Erythroblast (primary cell): ENCODE measurements at regions not wholly inside any gene's neighbourhood (a gene's known extent, or its start where the extent isn't known, plus 50 kb on each side); places are given as distances from the start of the nearest gene placed in this dataset.
"Not testable (repeated sequence)": the region's sequence is repeated elsewhere in the genome, so short reads cannot be mapped to it uniquely, and the experiment has no call there.

ENCODE experiments used
- DNase-seq, 2 experiments: peaks; one replicate each; lab custom pipeline; 2025; lab: John Stamatoyannopoulos, UW
- GATA1 ChIP-seq: IDR thresholded peaks from 2 replicates; pipeline ENCODE4 v1.6.1; 2011; ENCODE audit warnings: low read depth, mild to moderate bottlenecking, control low read depth, low read length, moderate library complexity
- POLR2A ChIP-seq: IDR thresholded peaks from 2 replicates; pipeline ENCODE4 v1.6.1; 2011; ENCODE audit warnings: mild to moderate bottlenecking, low read length

DNA sequence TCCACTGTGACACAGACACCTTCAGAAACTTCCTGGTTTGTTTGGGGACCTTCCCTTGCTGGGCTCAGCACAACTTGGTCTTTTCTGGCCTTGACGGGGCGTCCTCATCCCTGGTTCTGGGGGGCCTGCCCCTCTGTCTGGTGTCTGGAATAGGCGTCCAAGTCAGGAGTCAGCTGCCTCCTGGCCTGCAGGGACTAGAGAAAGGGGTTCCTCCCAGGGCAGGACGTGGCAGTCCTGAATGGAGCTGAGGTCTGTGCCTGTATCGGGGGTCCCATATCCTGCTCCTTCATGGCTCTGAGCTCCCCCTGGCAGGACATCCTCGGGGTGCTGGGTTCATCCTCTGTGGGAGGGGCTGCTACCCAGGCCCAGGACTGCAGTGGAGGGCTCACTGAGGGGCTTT is 384.0 kb downstream of the TMEM121 start:
- no peak for DNase-seq
- no peak for TF ChIP-seq POLR2A
- TF ChIP-seq GATA1: no peak

DNA sequence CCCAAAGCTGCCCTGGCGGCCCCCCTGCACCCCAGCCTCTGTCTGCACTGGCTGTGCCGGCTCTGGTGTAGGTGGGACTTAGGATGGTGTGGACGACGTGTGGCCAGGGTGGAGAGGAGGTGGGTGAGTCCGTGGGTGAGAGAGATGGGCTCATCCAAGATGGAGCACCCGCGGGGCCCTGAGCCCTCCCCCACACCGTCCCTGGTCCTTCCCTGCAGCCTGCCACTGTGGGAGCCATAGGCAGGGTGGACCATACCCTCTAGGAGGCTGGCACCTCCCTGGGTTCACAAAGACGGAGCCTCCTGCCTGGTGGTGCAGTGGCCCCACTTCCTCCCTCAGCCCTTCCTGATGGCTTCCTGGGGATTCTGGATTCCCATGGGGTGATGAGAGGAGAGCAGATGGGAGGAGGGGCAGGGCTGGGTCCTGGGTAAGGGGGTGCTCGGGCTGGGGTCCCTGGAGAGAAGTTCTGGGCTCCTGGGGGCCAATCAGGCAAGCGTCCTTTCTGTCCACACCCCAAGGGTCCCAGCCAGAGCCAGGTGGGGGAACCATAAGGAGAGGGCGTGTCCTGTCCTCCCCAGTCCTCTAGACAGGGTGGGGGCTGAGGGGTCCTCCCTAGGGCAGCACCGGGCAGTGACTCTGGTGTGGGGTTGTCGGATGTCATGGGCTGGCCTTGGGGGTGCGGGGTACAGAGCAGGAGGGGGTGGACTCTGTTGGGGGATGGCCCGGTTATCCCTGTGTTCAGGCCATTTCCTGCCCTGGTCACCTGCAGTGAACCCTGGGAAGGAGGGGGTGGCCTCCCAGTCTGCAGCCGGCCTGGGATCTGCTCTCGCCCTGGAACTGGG is 384.8 kb downstream of the TMEM121 start:
- TF ChIP-seq POLR2A (no peak), GATA1 (no peak)
- DNase-seq: no peak

DNA sequence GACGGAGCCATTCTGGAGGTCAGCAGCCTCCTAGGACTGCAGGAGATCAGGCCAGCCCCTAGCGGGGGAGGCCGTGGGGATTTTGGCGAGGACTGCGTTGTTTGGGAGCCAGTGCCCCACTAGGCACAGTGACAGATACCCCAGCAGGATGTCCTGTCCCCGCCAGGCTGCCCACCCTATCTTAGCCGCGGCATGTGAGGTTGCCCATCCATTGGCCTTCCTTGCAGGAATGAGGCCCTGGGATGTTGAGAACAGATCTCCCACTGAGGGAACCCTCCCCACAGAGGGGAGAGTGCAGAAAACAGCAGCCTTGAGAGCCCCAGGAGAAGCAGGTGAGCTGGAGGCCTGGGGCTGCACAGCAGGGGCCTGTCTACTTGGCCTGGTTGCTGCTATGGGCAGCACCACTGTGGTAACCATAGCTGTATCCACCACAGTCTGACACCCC is 385.5 kb downstream of the TMEM121 start:
- not testable (repeated sequence) for DNase-seq

DNA sequence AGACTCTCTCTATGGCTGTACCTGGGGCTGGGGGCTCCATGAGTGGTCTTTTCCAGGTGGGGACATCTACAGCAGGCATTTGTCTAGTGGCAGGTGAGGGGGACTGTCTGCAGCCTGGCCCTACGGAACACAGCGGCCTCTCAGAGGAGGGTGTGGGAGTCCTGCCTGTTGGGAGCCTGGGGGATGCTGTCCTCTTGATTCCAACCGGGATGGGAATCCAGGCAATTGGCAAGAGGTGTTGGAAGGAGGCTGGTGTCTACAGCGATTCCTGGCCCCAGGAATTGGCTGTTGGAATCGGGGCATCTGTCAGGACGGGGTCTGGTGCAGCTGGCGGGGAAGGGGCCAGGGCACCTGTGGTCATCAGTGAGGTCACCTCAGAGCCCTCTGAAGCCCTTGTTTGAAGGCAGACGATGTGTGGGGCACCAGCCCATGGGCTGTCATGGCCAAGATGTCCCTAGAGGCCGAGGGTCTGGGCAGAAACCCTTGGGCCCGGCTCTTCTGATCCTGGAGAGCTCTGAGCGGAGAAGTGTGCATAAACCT is 386.3 kb downstream of the TMEM121 start:
- TF ChIP-seq GATA1 (no peak), POLR2A (no peak)
- DNase-seq: no peak

DNA sequence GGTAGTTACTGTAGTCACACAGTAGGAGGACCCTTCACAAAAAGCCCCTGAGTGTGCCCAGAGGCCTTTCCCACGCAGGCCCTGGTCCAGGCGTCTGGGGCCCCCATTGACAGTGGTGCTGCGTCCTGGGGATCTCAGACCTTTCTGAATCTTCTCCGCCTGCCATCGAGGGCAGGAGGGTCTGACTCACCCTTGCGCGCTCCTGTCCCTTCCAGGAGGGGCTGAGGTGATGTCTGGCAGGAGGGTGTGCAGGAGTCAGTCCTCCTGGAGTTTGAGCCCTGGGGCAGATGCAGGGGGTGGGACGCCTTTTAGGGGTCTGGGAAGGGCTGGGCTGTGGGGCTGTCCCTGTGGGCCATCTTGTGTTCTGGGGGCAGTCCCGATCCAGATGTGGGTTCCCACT is 386.8 kb downstream of the TMEM121 start:
- TF ChIP-seq POLR2A (no peak), GATA1 (no peak)
- DNase-seq: no peak

DNA sequence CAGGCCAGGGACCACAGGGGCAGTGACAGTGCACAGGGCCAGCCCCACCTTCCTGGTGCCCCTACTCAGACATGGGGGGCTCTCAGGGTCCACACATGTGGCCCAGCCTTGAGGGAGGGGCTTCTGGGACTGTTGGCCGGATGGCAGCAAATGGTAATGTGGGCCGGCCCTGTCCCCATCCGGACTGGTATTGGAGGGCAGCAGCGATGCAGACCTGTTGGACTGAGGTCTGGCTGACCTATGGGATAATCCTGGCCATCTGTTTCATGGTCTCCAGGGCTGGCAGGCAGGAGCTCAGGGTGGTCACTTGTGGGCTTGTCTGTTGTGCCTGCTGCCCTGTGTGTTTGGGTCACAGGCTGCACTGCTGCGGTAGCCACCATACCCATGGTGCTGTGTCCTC is 387.5 kb downstream of the TMEM121 start:
- no peak for DNase-seq
- TF ChIP-seq GATA1: no peak
- TF ChIP-seq POLR2A: no peak

DNA sequence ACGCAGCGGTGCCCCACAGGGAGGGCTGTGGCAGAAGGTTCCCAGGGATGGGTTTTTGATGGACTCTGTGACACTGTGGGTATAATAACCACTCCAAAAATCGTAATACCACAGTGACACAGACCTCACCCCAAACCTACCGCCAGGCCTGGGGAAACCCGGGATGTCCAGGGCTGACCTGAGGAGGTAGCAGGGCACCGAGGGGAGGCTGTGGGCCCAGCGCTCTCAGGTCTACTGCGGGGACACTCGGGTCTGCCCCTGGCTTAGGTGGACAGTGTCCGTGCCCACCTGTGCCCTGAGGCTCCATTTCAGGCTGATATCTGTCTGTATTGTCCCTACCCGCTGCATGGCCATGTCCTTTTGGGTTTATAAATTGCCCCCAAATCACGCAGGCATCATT is 387.9 kb downstream of the TMEM121 start:
- DNase-seq: not testable (repeated sequence)

DNA sequence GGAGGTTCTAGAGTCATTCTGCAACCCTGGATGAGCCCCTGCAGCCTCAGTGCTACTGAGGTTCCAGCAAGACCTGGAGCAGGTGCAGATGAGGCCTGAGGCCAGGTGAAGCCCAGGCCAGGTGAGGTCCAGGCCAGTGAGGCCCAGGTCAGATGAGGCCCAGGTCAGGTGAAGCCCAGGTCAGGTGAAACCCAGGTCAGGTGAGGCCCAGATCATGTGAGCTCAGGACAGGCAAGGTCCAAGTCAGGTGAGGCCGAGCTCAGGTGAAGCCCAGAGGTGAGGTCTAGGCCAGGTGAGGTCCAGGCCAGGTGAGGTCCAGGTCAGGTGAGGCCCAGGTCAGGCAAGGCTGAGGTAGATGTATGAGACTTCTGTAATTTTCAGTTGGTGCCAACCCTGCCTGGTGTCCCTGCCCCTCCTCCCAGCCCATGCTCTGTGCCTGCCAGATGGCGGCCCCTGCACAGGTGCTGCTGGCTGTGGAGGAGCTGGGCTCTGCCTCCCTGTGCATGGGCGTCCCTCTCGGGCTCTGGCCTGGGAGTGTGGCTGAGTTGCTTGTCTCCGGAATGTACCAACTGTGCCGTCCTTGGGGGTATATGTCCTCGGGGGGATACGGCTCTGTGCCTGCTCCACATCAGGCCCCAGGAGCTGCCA is 388.5 kb downstream of the TMEM121 start:
- no peak for TF ChIP-seq POLR2A
- no peak for TF ChIP-seq GATA1
- no peak for DNase-seq

DNA sequence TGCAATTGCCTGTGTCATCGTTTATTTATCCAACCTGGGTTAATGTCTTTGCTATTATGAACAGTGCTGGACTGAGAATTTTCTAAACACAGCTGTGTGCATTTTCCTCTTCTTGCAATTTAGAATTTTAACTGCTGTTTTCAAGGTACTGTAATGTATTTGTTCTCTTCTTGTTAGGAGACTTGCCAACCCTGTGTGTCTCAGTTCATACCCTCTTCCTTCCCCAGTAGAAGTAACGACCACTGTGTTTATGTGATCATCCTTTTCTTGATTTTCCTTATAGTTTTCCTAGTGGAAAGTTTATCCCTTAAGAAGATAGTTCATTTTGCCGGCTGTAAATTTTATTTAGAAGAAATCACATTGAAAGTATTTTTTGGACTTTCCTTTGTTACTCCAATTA is 389.2 kb downstream of the TMEM121 start:
- not testable (repeated sequence) for DNase-seq

DNA sequence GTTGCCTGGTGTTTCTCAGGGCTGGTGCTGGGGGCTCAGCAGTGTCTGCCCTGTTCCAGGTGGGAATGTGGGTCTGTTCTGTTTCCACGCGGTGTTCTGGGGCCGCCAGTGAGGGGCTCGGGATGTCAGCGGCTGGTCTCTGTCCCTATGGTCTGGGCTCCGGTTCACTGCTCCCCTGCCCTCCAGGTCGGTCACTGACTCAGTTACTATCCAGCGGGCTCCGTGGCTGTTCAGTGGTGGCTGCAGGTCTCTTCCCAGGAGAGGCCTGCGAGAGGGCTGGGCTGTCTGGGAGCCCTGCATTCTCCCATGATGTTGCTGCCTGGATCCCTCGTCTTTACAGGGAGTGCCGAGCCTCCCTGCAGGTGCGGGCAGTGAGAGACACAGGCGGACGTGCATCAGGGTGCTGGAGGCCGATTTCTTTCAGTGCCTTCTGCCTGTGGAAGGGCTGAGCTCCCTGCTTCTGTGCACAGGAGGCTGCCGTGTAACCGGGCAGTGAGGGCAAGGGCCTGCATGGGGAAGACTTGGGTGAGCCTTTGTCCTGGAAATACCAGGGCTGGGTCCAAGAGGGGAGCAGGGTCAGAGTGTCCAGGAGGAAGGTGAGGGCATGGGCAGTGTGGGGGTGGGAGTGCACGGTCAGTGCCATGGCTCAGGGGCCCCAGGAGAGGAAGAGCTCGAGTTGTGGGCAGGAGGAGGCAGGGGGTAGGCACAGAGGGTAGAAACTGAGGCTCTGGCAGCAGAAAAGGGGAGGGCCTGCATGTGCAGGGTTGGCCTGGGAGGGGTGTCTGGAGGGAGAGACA is 391.0 kb downstream of the TMEM121 start:
- DNase-seq: not testable (repeated sequence)

DNA sequence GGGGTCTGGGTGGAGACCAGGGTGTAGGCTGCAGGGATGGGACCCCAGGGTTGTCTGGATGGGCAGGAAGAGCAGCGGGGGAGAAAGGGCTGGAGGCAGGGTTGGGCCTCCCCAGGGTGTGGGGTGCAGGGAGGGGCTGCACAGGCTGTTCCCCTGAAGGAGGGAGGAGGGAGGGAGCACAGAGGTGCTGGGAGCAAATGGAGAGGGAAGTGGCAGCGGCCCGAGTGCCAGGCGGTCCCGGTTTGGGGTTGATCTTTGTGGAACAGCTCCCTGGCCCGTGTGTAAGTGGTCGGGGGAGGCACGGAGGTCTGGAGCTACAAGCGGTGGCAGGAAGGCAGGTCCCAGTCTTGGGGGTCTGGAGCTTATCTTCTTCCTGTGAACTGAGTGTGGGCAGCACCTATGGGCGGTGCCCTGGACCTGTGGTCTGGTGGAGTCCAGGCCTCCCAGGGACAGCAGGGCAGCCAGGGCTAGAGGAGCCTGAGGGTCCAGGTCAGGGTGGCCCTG is 391.6 kb downstream of the TMEM121 start:
- no peak for DNase-seq
- no peak for TF ChIP-seq POLR2A
- TF ChIP-seq GATA1: no peak

DNA sequence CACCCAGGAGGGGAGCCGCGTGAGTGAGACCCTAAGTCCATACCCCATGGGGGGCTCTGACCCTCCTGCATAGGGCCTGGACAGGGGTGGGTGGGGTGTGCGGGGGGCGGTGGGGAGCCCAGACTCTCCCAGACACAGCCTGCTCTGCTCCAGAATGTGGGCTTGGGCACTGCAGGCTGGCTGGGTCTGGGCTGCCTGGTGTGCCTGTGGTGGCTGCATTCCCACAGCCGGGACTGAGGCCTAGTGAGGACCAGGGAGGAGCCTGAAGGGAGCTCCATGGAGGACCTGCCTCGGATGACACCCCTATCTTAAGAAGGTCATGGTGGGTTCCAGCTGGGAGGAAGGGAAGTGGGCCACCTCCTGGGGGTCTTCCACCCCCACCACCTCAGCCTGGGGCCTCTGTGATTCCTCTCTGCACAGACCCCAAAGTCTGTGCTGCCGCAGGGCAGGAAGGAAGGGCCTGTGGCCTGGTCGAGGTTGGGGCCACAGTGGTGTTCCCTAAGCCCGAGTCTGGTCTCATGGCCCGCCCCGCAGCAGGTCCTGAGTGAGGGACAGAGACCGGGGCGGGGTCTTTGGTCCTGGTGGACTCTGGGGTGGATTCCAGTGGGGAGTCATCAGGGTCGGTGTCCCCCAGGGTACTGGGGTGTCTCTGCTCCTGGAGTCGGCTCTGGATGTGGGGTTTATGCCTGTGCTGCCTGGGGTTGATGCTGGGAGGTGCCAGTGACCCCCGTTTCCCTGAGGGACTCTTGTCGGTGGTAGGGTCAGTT is 392.3 kb downstream of the TMEM121 start:
- DNase-seq: no peak
- TF ChIP-seq GATA1 (no peak), POLR2A (no peak)

DNA sequence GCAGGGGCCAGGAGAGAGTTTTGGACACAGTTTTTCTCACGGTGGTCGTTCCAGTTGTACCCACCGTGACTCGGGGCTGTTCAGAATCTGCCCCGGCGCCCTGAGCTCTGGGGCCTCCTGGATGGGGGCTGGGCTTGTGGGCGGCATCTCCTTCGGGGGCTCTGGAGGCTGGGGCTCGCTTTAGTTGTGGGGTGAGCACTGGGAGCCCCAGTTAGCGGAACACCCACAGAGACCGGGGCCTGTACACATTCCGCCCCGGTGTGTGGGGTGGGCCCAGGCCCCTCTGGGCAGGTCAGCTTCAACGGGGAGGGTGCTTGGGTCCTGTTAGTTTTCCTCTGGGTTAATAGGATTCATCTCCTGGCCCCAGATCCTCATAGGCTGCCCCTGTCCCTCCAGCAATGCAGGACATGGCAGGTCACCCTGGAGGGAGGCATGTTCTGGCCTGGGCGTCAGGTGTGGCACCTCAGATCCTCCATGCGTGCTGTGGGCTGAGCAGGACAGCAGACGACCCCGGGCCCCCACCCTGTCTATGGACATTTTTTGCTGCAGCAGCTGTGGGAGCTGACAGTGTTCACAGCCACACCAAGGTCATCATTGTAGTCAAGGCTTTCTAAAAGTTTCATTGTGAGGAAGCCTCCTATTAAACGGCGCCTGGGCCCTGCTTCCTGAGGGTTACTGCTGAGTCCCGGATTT is 393.2 kb downstream of the TMEM121 start:
- no peak for TF ChIP-seq GATA1
- TF ChIP-seq POLR2A: no peak
- DNase-seq: no peak

DNA sequence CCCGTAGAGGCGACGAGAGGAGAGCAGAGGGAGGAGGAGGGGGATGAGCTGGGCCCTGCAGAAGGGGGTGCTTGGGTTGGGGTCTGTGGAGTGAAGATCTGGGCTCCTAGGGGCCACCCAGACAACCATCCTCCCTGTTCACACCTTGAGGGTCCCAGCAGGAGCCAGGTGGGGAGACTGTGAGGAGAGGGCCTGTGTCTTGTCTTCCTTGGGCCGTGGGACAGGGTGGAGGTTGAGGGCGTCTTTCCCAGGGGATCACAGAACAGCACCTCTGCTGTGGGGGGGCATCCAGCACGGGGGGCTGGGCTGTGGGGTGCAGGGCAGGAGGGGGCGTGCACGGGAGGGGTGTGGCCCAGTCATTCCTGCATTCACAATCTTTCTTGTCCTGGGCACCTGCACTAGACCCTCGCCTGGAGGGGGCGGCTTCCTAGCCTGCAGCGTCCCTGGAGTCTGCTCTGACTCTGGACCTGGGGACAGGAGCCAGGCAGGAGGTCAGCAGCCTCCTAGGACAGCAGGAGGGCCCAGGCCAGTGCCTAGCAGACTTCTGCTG is 393.8 kb downstream of the TMEM121 start:
- not testable (repeated sequence) for DNase-seq

DNA sequence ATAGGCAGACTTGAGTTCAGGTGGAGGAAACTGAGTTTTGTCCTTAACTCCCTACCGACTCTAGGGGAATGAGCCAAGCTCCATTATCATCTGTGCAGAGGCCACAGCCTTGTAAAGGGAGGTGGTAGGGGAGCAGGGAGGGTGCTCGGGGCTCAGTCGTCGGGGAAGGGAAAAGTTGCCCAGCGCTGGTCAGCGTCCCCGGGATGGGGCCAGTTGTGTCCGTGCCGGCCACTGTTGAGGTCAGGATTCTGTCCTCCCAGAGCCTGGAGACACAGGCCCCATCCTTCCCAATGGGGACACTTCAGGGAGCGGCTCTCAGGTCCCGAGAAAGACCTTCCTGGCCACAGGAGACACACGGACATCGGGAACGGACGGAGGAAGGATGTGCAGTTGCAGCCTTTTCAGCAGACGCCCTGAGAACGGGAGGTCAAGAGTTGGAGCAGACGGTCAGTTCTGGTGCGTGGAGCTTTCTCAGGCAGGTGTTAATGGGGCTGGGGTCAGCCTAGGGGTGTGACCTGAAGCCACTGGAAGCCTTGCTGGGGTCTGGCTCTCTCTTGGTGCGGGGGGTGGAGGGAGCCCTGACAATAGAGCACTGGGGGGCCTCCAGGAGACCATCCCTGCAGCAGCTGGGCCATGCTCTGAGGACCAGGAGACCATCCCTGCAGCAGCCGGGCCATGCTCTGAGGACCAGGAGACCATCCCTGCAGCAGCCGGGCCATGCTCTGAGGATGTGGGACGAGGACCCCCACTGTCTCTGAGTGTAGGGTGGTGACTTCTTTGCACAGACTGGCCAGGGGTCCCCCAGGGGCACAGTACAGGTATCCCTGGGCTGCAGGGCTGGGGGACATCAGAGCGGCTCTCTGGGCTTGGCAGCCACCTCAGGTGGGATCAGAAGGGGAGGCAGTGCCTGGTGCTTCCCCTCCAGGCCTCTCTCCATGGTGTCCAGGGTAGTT is 394.7 kb downstream of the TMEM121 start:
- DNase-seq: not testable (repeated sequence)

DNA sequence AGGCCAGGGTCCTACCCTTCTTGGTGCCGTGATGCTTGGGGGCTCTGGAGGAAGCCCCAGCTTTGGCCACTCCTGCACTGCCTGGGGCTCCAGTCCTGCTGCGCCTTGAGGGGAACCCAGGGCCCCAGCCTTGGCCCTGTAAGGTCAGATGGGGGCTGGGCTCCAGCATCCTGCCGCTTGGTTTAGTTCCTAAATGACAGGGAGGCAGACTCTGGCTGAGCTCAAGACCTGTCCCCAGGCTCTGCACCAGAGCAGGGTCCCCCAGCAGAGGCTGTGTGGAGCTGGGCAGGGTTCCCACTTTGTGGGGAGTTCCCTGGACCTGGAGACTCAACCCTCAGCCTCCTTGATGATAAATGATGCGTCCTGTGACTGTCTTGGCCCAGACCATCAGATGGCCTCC is 395.4 kb downstream of the TMEM121 start:
- DNase-seq: not testable (repeated sequence)
